Left colon (tissue), 2 donors: ENCODE measurements at regions not wholly inside any gene's neighbourhood (a gene's known extent, or its start where the extent isn't known, plus 50 kb on each side); places are given as distances from the start of the nearest gene placed in this dataset.
"Not testable (repeated sequence)": the region's sequence is repeated elsewhere in the genome, so short reads cannot be mapped to it uniquely, and the experiment has no call there.

Experiments
- ATAC-seq: fragments of 200-7000 bp; cut with Tn5 transposase; one replicate; pipeline ENCODE4 v1.9.1; 2020; ENCODE audit warnings: mild to moderate bottlenecking, moderate library complexity
- DNase-seq, 2 donors: peaks; one replicate each; pipeline ENCODE4 v3.0.0-alpha.2; 2020
- intact Hi-C, 2 donors: fragments of 100-400 bp; cut with DNase I in 1 of 2; cut with micrococcal nuclease in 1 of 2; formaldehyde crosslinking; loops; one replicate each; pipeline versions ENCODE4 v1.11.2 to v1.14.0; 2022; cut with DNase I, micrococcal nuclease
- donor health status: DM: no; HTN: no; CAD: no.
- donor health status: DM: yes; HTN: yes; CAD: no.

GRCh38 chr6:49300443-49300842 lies 162.6 kb downstream of the MMUT start:
- intact Hi-C loops = no loop called here
- ATAC-seq (no peak), DNase-seq (no peak)

- DNase-seq (no peak), ATAC-seq (no peak)
- intact Hi-C loops = no loop called here
Observed at GRCh38 chr6:49299279-49299678, 163.8 kb downstream of the MMUT start.

DNA sequence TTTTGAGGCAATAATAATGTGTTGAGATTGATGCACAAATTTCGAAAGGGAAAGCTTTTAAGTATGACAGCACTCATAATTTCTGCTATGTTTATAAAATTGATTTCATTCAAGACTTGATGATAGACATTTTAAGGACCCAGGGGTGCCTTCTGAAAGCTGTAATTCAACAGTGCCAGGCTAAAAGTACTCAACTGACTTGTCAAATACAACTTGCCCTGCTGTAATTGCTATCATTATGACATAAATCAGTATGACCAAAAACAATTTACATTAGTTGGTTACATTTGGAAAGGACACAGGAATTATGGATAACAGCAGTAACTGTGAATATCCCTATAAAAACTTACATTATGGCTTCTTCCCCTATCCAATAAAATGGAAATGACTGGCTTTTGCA lies 178.9 kb downstream of the MMUT start:
- DNase-seq (no peak), ATAC-seq (no peak)
- intact Hi-C loops = no loop called here

- intact Hi-C loops, DNase-seq, ATAC-seq: not testable (repeated sequence)
Observed at GRCh38 chr6:49274809-49275769, 188.0 kb downstream of the MMUT start.

DNA sequence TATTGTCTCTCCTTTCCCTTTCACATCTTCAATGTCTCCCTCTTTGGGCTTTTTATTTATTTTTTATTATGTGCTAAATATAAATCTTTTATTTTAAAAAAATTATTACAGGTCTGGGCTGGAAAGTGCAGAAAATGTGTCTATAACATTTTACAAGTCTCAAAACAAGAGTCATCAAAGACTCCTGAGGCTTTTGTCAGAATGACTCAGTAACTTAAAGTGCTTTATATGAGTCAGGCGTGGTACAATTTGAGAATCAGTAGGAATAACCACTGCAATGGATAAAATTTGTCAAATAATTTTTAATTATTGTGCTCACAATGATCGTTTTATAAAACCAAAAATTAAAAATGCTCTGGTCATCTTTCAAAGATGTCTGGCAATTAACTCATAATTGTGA lies 193.9 kb downstream of the MMUT start:
- no peak for ATAC-seq
- DNase-seq = no peak
- intact Hi-C loops = no loop called here

GRCh38 chr6:49264909-49265308 lies 198.1 kb downstream of the MMUT start:
- no peak for ATAC-seq
- DNase-seq = no peak
- intact Hi-C loops = no loop called here

DNA sequence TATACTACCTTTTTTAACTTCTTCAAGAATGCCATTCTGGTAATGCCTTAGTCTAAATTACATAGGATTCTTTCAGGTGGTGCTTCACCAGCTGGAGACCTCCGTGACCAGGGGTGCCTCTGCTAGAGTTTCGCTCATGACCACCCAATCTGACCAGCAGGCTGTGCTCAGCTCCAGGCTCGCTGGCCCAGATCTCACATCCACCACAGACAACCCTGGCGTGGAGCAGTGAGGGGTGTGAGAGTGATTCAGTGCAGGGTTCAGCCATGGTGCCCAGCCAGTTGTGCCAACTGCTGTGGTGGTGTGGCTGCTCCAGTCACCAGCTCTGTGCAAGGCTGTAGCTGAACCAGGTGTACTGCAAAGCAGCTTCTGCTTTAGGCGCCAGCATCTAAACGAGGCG lies 198.6 kb downstream of the MMUT start:
- ATAC-seq (no peak), DNase-seq (no peak)
- intact Hi-C loops = no loop called here

DNA sequence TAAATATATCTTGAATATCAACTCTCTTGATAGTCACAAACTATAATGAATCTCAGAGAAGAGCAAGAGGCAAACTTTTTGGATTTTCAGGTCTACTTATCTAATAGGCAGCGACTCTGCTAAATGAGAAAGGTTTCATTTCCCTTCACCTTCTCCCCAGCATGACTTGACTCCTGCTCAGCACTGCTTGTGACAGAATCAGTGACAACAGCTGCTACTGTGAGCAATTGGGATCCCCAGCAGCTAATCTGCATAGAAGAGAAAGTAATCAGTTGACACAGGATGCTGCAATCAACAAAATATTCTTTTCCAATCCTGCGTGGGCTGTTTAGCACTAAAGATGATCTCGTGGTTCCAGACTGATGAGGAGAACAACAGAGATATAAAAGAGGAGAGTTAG lies 205.5 kb downstream of the MMUT start:
- ATAC-seq = no peak
- DNase-seq = no peak
- intact Hi-C loops = no loop called here

DNA sequence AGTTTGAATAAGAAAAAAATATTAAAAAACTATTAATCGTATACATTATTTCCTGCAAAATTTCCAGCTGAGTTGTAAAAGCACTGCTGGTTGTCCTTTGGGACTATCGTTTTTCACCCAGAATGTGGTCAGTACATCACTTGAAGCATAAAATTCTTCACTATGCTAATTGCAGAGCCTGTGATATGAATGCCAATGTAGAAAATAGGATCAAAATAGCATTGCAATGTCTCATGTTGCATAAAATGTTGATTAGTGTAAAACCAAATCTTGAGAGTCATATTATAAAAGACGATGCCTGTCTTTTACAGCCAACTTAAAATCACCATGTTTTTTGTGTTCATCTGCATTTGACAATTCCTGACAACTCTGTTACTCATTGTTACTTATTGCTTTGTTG lies 207.7 kb downstream of the MMUT start:
- no peak for ATAC-seq
- no peak for DNase-seq
- intact Hi-C loops = no loop called here

- ATAC-seq (no peak), DNase-seq (no peak)
- intact Hi-C loops = no loop called here
Observed at GRCh38 chr6:49252901-49253300, 210.2 kb downstream of the MMUT start.

DNA sequence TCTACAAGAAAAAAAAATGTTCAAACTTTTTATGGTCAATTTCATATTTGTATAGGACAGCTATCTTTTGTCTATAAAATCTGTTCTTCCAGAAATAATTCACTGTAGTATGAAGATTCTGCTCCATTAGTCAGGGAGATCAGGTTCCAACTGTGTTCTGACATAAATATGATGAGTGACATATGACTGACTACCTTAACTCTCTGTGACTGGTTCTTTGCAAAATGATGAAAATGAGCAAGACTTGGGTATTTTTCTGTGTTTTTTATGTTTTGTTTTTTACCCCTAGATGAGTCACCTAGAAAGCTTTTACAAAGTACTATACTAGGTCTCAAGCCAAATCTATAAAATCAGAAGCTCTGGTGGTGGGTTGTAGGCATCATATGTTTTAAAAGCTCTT lies 229.6 kb downstream of the MMUT start:
- DNase-seq (no peak), ATAC-seq (no peak)
- intact Hi-C loops = no loop called here

GRCh38 chr6:49225471-49225870 lies 237.6 kb downstream of the MMUT start:
- DNase-seq (no peak), ATAC-seq (no peak)
- intact Hi-C loops = no loop called here

- ATAC-seq (no peak), DNase-seq (no peak)
- intact Hi-C loops = no loop called here
Observed at GRCh38 chr6:49220293-49220692, 242.8 kb downstream of the MMUT start.

- DNase-seq (no peak), ATAC-seq (no peak)
- intact Hi-C loops = no loop called here
Observed at GRCh38 chr6:49205526-49205925, 257.5 kb downstream of the MMUT start.

DNA sequence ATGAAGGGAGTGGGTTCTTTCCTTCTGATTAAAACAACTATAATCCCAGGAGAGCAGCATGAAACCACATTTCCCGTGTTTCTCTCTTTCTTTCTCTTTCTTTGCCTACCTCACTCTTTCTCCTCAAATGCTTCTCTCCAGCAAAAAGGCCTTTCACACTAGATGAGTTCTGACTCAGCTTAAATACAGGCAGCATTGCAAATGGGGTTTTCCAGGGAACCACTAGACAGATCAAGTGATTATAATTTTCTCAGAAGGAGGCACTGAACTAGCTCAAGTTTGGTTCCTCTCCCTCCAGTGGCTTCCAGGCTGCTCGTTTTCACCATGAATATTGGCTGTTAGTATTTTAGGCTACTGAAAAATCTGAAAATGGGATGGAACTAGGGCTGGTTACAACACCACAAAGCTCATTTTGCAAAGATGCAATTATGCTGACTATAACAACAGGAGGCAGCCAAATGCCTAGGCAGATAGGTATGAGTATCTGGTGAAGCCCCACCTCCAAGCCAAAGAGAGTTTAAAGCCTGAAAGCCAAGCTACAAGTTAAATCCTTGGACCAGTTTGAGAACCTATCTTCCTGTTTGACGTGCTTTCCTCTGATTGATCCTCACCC lies 260.0 kb downstream of the MMUT start:
- no peak for DNase-seq

GRCh38 chr6:49198015-49198414 lies 265.0 kb downstream of the MMUT start:
- no peak for ATAC-seq
- no peak for DNase-seq
- intact Hi-C loops = no loop called here

More for the DNA sequence above, 260.0 kb downstream of the MMUT start:
- intact Hi-C loops = no loop called here
- no peak for ATAC-seq

DNA sequence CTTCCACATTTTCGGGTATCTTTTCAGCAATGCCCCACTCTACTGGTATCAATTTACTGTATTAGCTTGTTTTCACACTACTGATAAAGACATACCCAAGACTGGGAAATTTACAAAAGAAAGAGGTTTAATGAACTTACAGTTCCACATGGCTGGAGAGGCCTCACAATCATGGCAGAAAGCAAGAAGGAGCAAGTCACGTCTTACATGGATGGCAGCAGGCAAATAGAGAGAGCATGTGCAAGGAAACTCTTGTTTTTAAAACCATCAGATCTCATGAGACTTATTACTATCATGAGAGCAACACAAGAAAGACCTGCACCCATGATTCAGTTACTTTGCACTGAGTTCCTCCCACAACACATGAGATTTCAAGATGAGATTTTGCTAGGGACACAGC lies 300.7 kb downstream of the MMUT start:
- ATAC-seq, intact Hi-C loops, DNase-seq: not testable (repeated sequence)

DNA sequence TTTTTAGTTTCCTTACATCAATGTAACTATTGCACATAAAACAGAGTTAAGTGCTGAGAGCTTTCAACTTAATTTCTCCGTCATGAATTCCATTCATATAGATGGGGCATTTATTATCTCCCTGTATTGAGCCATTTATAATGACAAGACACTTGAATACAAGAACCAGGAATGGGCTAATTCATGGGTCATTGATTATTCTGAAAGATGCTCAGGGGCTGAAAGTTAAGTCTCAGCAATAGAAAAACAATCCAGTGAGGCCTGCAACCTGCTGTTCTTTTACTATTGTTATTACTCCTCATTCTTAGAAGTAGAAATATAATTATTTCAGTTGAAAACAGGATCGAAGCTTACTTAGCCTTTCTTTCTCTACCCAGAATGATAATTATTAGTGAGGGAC lies 307.7 kb downstream of the MMUT start:
- intact Hi-C loops = no loop called here
- DNase-seq (no peak), ATAC-seq (no peak)

- ATAC-seq = no peak
- intact Hi-C loops = no loop called here
- no peak for DNase-seq
Observed at GRCh38 chr6:49151957-49152356, 311.1 kb downstream of the MMUT start.

GRCh38 chr6:49151461-49151860 lies 311.6 kb downstream of the MMUT start:
- ATAC-seq = no peak
- intact Hi-C loops = no loop called here
- no peak for DNase-seq
